Ishikawa (cell line): ENCODE measurements at regions not wholly inside any gene's neighbourhood (a gene's known extent, or its start where the extent isn't known, plus 50 kb on each side); places are given as distances from the start of the nearest gene placed in this dataset.

Experiments used
- CEBPB ChIP-seq: IDR thresholded peaks from 2 replicates; pipeline ENCODE4 v1.6.1; 2012
- EGR1 ChIP-seq: IDR thresholded peaks from 2 replicates; pipeline ENCODE4 v1.6.1; 2012
- EP300 ChIP-seq: IDR thresholded peaks from 2 replicates; pipeline ENCODE4 v1.6.1; 2012; ENCODE audit warnings: borderline replicate concordance
- FOXM1 ChIP-seq: IDR thresholded peaks from 2 replicates; pipeline ENCODE4 v1.6.1; 2012; ENCODE audit warnings: low read depth, borderline replicate concordance
- MAX ChIP-seq: IDR thresholded peaks from 2 replicates; pipeline ENCODE4 v1.6.1; 2012
- RAD21 ChIP-seq: IDR thresholded peaks from 2 replicates; pipeline ENCODE4 v1.6.1; 2012; ENCODE audit warnings: low read depth
- REST ChIP-seq: IDR thresholded peaks from 2 replicates; pipeline ENCODE4 v1.6.1; 2012; ENCODE audit warnings: low read depth, mild to moderate bottlenecking
- TAF1 ChIP-seq: IDR thresholded peaks from 2 replicates; pipeline ENCODE4 v1.6.1; 2012; ENCODE audit warnings: low read depth, mild to moderate bottlenecking
- TCF12 ChIP-seq: IDR thresholded peaks from 2 replicates; pipeline ENCODE4 v1.6.1; 2012; ENCODE audit warnings: low read depth
- YY1 ChIP-seq: IDR thresholded peaks from 2 replicates; pipeline ENCODE4 v1.6.1; 2012; ENCODE audit warnings: low read depth

- TF ChIP-seq REST (no peak), EP300 (no peak), MAX (no peak), CEBPB (no peak), RAD21 (no peak), EGR1 (no peak), YY1 (no peak), FOXM1 (no peak), TCF12 (no peak), TAF1 (no peak)
Observed at GRCh38 chr13:110991991-110992508, 77.2 kb upstream of the ANKRD10 start.
